Ascending aorta (tissue), 2 donors: ENCODE measurements at regions not wholly inside any gene's neighbourhood (a gene's known extent, or its start where the extent isn't known, plus 50 kb on each side); places are given as distances from the start of the nearest gene placed in this dataset.

ENCODE experiments used
- DNase-seq, 2 donors: peaks; one replicate each; pipeline ENCODE4 v3.0.0-alpha.2; 2019; ENCODE audit warnings: low spot score in 2 of 2
- H3K27ac ChIP-seq, 2 donors: fragments of 200-600 bp; sonication (generic); one replicate each; pipeline ENCODE4 v1.5.1; 2016 to 2017; ENCODE audit warnings: mild to moderate bottlenecking in 1 of 2
- H3K27me3 ChIP-seq: fragments of 200-600 bp; sonication (generic); one replicate; pipeline ENCODE4 v1.5.1; 2017
- H3K36me3 ChIP-seq, 2 donors: fragments of 200-600 bp; sonication (generic); one replicate each; pipeline ENCODE4 v1.5.1; 2016
- H3K4me1 ChIP-seq, 2 donors: fragments of 200-600 bp; sonication (generic); one replicate each; pipeline ENCODE4 v1.5.1; 2016 to 2017; ENCODE audit warnings: mild to moderate bottlenecking in 1 of 2
- H3K4me3 ChIP-seq, 2 donors: fragments of 200-600 bp; sonication (generic); one replicate each; pipeline ENCODE4 v1.5.1; 2016 to 2017; ENCODE audit warnings: mild to moderate bottlenecking in 1 of 2
- H3K9me3 ChIP-seq, 2 donors: fragments of 200-600 bp; sonication (generic); one replicate each; pipeline ENCODE4 v1.5.1; 2016
- intact Hi-C: fragments of 100-400 bp; cut with DNase I; formaldehyde crosslinking; loops from one replicate; pipeline ENCODE4 v1.15.1; 2023
- TF ChIP-seq, protein P1 (sequence below), 3 experiments: fragments of 200-600 bp in 2 of 3; fragments of 450-650 bp in 1 of 3; sonication (generic) in 2 of 3; IDR thresholded peaks; one replicate each; pipeline ENCODE4 v1.5.1; 2016 to 2019; ENCODE audit warnings: antibody characterized with exemption in 3 of 3, mild to moderate bottlenecking in 1 of 3, moderate library complexity in 1 of 3

- no peak overlapping the region for H3K27ac ChIP-seq
- no peaks in the 10 kb centered on the region for H3K36me3 ChIP-seq
- no peaks in the 10 kb centered on the region for H3K4me1 ChIP-seq
- TF ChIP-seq, protein P1, sequence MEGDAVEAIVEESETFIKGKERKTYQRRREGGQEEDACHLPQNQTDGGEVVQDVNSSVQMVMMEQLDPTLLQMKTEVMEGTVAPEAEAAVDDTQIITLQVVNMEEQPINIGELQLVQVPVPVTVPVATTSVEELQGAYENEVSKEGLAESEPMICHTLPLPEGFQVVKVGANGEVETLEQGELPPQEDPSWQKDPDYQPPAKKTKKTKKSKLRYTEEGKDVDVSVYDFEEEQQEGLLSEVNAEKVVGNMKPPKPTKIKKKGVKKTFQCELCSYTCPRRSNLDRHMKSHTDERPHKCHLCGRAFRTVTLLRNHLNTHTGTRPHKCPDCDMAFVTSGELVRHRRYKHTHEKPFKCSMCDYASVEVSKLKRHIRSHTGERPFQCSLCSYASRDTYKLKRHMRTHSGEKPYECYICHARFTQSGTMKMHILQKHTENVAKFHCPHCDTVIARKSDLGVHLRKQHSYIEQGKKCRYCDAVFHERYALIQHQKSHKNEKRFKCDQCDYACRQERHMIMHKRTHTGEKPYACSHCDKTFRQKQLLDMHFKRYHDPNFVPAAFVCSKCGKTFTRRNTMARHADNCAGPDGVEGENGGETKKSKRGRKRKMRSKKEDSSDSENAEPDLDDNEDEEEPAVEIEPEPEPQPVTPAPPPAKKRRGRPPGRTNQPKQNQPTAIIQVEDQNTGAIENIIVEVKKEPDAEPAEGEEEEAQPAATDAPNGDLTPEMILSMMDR (IDR thresholded peaks at IDR 0.05): no peak
- intact Hi-C loops: no loop called here
- H3K9me3 ChIP-seq: no peaks in the 10 kb centered on the region
- no peak for DNase-seq
- H3K4me3 ChIP-seq: no peak overlapping the region
- no peaks in the 10 kb centered on the region for H3K27me3 ChIP-seq
Observed at GRCh38 chr3:94310341-94311135, 247.7 kb downstream of the NSUN3 start.

- no peak for DNase-seq
- Histone ChIP-seq H3K27me3 (no peaks in the 10 kb centered on the region), H3K27ac (no peak overlapping the region), H3K4me3 (no peak overlapping the region), H3K36me3 (no peaks in the 10 kb centered on the region), H3K9me3 (no peaks in the 10 kb centered on the region), H3K4me1 (no peaks in the 10 kb centered on the region)
- TF ChIP-seq, protein P1 (IDR thresholded peaks at IDR 0.05): no peak
- intact Hi-C loops: no loop called here
Observed at GRCh38 chr3:94311651-94312050, 248.8 kb downstream of the NSUN3 start.

GRCh38 chr3:94314218-94314883, 251.5 kb downstream of the NSUN3 start:
- intact Hi-C loops: no loop called here
- H3K4me3 ChIP-seq: no peak overlapping the region

GRCh38 chr3:94317017-94317416, 254.2 kb downstream of the NSUN3 start:
- Histone ChIP-seq H3K27ac (no peak overlapping the region), H3K27me3 (no peaks in the 10 kb centered on the region), H3K36me3 (no peaks in the 10 kb centered on the region), H3K4me1 (no peaks in the 10 kb centered on the region), H3K9me3 (no peaks in the 10 kb centered on the region), H3K4me3 (no peak overlapping the region)
- intact Hi-C loops: no loop called here
- TF ChIP-seq, protein P1 (IDR thresholded peaks at IDR 0.05): no peak
- DNase-seq: no peak

More at GRCh38 chr3:94314218-94314883, 251.5 kb downstream of the NSUN3 start:
- no peak overlapping the region for H3K27ac ChIP-seq
- H3K27me3 ChIP-seq: no peaks in the 10 kb centered on the region
- TF ChIP-seq, protein P1 (IDR thresholded peaks at IDR 0.05): no peak
- no peak for DNase-seq
- no peaks in the 10 kb centered on the region for H3K36me3 ChIP-seq
- H3K9me3 ChIP-seq: no peaks in the 10 kb centered on the region
- no peaks in the 10 kb centered on the region for H3K4me1 ChIP-seq

DNA sequence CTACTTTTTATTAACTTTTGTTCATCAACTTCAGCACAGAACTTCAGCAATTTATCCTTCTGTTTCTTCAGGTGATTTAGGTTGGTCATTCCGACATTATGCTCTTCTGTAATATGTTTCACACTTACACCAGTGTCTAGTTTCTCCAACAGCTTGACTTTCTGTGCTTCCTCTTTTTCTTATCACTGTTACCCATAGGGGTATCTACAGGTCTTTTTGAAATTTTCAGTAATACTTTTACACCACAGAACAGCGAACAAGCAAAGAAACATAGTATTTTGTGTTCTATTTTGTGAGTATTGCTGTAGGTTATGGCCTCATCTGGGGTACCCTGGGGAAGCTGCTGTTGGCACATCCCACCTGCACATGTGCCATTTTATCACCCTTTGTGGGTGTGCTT, 260.7 kb downstream of the NSUN3 start:
- Histone ChIP-seq H3K36me3 (no peaks in the 10 kb centered on the region), H3K27me3 (no peaks in the 10 kb centered on the region), H3K9me3 (no peaks in the 10 kb centered on the region), H3K4me3 (no peak overlapping the region), H3K4me1 (no peaks in the 10 kb centered on the region), H3K27ac (no peak overlapping the region)
- TF ChIP-seq, protein P1 (IDR thresholded peaks at IDR 0.05): no peak
- DNase-seq: no peak
- intact Hi-C loops: no loop called here
